ENCODE measurements at regions not wholly inside any gene's neighbourhood (a gene's known extent, or its start where the extent isn't known, plus 50 kb on each side); places are given as distances from the start of the nearest gene placed in this dataset.

DNA sequence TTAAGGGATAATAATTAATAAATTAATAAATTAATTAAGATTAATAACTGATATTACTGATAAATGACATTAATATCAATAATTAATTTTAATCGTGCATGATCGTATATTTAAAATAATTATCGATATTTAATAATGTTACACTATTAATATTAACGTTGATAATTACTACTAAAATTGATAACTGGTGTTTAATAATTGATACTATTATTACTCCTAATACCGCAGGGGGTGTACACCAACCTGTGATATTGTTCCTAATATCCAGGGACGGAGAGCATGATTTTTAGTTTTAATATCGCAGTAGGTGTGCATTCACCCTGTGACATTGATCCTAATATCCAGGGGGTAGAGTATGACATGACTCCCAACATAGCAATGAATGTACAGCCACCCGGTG is 1930.8 kb downstream of the SUCLG1 start:
- Histone ChIP-seq H3K9ac (ENCODE audit: low read depth, low read length) (no peak overlapping the region), H3K36me3 (ENCODE audit: control insufficient read depth, insufficient read depth, low read length) (no peaks in the 10 kb centered on the region), H3K4me1 (ENCODE audit: control insufficient read depth, insufficient read depth, low read length) (no peaks in the 10 kb centered on the region), H3K27me3 (ENCODE audit: control insufficient read depth, insufficient read depth, low read length) (no peaks in the 10 kb centered on the region), H3K9me3 (ENCODE audit: control insufficient read depth, insufficient read depth, low read length) (no peaks in the 10 kb centered on the region), H3K4me3 (ENCODE audit: low read depth, low read length) (no peak overlapping the region)

DNA sequence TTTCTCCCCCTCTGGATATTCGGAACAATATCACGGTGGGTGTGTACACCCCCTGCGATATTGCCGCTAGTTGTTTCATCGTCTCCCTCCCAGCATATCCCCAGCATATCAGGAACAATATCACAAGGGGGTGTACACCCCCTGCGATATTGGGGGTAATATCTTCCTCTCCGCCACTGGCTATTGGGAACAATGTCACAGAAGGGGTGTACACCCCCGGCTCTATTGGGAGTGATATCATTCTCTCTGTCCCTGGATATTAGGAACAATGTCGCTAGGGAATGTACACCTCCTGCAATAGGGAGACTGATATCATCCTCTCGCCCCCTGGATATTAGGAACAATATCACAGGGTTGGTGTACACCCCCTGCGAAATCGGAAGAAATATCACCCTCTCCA is 1932.0 kb downstream of the SUCLG1 start:
- Histone ChIP-seq H3K27me3 (ENCODE audit: control insufficient read depth, insufficient read depth, low read length) (no peaks in the 10 kb centered on the region), H3K36me3 (ENCODE audit: control insufficient read depth, insufficient read depth, low read length) (no peaks in the 10 kb centered on the region), H3K9me3 (ENCODE audit: control insufficient read depth, insufficient read depth, low read length) (no peaks in the 10 kb centered on the region), H3K9ac (ENCODE audit: low read depth, low read length) (no peak overlapping the region), H3K4me3 (ENCODE audit: low read depth, low read length) (no peak overlapping the region), H3K4me1 (ENCODE audit: control insufficient read depth, insufficient read depth, low read length) (no peaks in the 10 kb centered on the region)

GRCh38 chr2:82526277-82526676 is 1932.8 kb downstream of the SUCLG1 start:
- Histone ChIP-seq H3K4me1 (ENCODE audit: control insufficient read depth, insufficient read depth, low read length) (no peaks in the 10 kb centered on the region), H3K9ac (ENCODE audit: low read depth, low read length) (no peak overlapping the region), H3K4me3 (ENCODE audit: low read depth, low read length) (no peak overlapping the region), H3K27me3 (ENCODE audit: control insufficient read depth, insufficient read depth, low read length) (no peaks in the 10 kb centered on the region), H3K9me3 (ENCODE audit: control insufficient read depth, insufficient read depth, low read length) (no peaks in the 10 kb centered on the region), H3K36me3 (ENCODE audit: control insufficient read depth, insufficient read depth, low read length) (no peaks in the 10 kb centered on the region)

- Histone ChIP-seq H3K9me3 (ENCODE audit: control insufficient read depth, insufficient read depth, low read length) (no peaks in the 10 kb centered on the region), H3K27me3 (ENCODE audit: control insufficient read depth, insufficient read depth, low read length) (no peaks in the 10 kb centered on the region), H3K36me3 (ENCODE audit: control insufficient read depth, insufficient read depth, low read length) (no peaks in the 10 kb centered on the region), H3K9ac (ENCODE audit: low read depth, low read length) (no peak overlapping the region), H3K4me1 (ENCODE audit: control insufficient read depth, insufficient read depth, low read length) (no peaks in the 10 kb centered on the region), H3K4me3 (ENCODE audit: low read depth, low read length) (no peak overlapping the region)
These were observed 1933.3 kb downstream of the SUCLG1 start for GRCh38 chr2:82525744-82526143.

DNA sequence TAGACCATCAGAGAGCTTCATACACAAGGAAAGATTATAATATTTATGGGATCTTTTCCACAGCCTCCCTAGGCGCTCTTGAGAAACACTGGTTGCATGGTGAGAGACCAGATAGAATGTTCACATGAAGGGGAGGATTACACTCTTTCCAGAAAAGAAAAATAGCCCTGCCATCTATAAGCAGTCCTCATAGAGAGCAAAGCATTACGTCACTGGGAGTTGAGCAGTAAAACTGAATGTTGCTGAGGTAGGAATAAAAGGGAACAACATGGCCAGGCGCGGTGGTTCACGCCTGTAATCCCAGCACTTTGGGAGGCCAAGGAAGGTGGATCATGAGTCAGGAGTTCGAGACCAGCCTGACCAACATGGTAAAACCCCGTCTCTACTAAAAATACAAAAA is 1934.3 kb downstream of the SUCLG1 start:
- Histone ChIP-seq H3K36me3 (ENCODE audit: control insufficient read depth, insufficient read depth, low read length) (no peaks in the 10 kb centered on the region), H3K9ac (ENCODE audit: low read depth, low read length) (no peak overlapping the region), H3K4me3 (ENCODE audit: low read depth, low read length) (no peak overlapping the region), H3K27me3 (ENCODE audit: control insufficient read depth, insufficient read depth, low read length) (no peaks in the 10 kb centered on the region), H3K4me1 (ENCODE audit: control insufficient read depth, insufficient read depth, low read length) (no peaks in the 10 kb centered on the region), H3K9me3 (ENCODE audit: control insufficient read depth, insufficient read depth, low read length) (no peaks in the 10 kb centered on the region)

GRCh38 chr2:82511894-82512293 is 1947.2 kb downstream of the SUCLG1 start:
- Histone ChIP-seq H3K9me3 (ENCODE audit: control insufficient read depth, insufficient read depth, low read length) (no peaks in the 10 kb centered on the region), H3K27me3 (ENCODE audit: control insufficient read depth, insufficient read depth, low read length) (no peaks in the 10 kb centered on the region), H3K4me3 (ENCODE audit: low read depth, low read length) (no peak overlapping the region)

DNA sequence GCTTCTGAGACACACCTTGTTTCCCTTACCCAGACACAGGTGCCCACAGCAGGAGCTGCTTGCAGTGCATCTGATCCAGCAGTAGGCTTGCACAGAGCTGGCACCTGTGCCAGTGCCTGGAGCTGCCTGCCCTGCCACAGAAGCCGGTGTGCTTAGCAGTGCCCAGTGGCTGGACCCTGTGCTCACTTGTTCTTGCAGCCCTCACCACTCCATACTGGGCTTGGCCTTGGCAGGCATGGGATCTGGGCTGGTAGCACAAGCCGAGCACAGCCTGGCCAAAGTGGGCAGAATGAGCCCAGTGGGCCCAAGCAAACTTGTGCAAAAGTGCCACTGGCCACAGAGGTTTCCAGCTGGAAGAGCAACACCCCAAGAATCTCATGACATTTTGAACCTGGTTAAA is 1950.4 kb downstream of the SUCLG1 start:
- no peaks in the 10 kb centered on the region for H3K36me3 ChIP-seq (ENCODE audit: control insufficient read depth, insufficient read depth, low read length)
- no peak overlapping the region for H3K4me3 ChIP-seq (ENCODE audit: low read depth, low read length)
- H3K9me3 ChIP-seq (ENCODE audit: control insufficient read depth, insufficient read depth, low read length): no peaks in the 10 kb centered on the region
- H3K9ac ChIP-seq (ENCODE audit: low read depth, low read length): no peak overlapping the region
- H3K4me1 ChIP-seq (ENCODE audit: control insufficient read depth, insufficient read depth, low read length): no peaks in the 10 kb centered on the region
- no peaks in the 10 kb centered on the region for H3K27me3 ChIP-seq (ENCODE audit: control insufficient read depth, insufficient read depth, low read length)

More at GRCh38 chr2:82511894-82512293, 1947.2 kb downstream of the SUCLG1 start:
- Histone ChIP-seq H3K4me1 (ENCODE audit: control insufficient read depth, insufficient read depth, low read length) (no peaks in the 10 kb centered on the region), H3K36me3 (ENCODE audit: control insufficient read depth, insufficient read depth, low read length) (no peaks in the 10 kb centered on the region), H3K9ac (ENCODE audit: low read depth, low read length) (no peak overlapping the region)

GRCh38 chr2:82507657-82508056 is 1951.4 kb downstream of the SUCLG1 start:
- Histone ChIP-seq H3K9me3 (ENCODE audit: control insufficient read depth, insufficient read depth, low read length) (no peaks in the 10 kb centered on the region), H3K4me3 (ENCODE audit: low read depth, low read length) (no peak overlapping the region), H3K9ac (ENCODE audit: low read depth, low read length) (no peak overlapping the region), H3K4me1 (ENCODE audit: control insufficient read depth, insufficient read depth, low read length) (no peaks in the 10 kb centered on the region), H3K27me3 (ENCODE audit: control insufficient read depth, insufficient read depth, low read length) (no peaks in the 10 kb centered on the region), H3K36me3 (ENCODE audit: control insufficient read depth, insufficient read depth, low read length) (no peaks in the 10 kb centered on the region)

DNA sequence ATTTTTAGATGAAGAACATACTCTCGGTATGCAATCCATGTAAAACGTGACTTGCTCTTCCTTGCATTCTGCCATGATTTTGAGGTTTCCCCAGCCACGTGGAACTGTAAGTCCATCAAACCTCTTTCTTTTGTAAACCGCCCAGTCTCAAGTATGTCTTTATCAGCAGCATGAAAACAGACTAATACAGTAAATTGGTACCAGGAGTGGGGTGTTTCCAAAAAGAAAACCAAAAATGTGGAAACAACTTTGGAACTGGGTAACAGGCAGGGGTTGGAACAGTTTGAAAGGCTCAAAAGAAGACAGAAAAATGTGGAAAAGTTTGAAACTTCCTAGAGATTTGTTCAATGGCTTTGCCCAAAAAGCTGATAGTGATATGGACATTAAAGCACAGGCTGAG is 1957.9 kb downstream of the SUCLG1 start:
- Histone ChIP-seq H3K4me3 (ENCODE audit: low read depth, low read length) (no peak overlapping the region), H3K36me3 (ENCODE audit: control insufficient read depth, insufficient read depth, low read length) (no peaks in the 10 kb centered on the region), H3K9ac (ENCODE audit: low read depth, low read length) (no peak overlapping the region), H3K27me3 (ENCODE audit: control insufficient read depth, insufficient read depth, low read length) (no peaks in the 10 kb centered on the region), H3K9me3 (ENCODE audit: control insufficient read depth, insufficient read depth, low read length) (peaks cover 9% of the 10 kb centered on the region), H3K4me1 (ENCODE audit: control insufficient read depth, insufficient read depth, low read length) (no peaks in the 10 kb centered on the region)

DNA sequence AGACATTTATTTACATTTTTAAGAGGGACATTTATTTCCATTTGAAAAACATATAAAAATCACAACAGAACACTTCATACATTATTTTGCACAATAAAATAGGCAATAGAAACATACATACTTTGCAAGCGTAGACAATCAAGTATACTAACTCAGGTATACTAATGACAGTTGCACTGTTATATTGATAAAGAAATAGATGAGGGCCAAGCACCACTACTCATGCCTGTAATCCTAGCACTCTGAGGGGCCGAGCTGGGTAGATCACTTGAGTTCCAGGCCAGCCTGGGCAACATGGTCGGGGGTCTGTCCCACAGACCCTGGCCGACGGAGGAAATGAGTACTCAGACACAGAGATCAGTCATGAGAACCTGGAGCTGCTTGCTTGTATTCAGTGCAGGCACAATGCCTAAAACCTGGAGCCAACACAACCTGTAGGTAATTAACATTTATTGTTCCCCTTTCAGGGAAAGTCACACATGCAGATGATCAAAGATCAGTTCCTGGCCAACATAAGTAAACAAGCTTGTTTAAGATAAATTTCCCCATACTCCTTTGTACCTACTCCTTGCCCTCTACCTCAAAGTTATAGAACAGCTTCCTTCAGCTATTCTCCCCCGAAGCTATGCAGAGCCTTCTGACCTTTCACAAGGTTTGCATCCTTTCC is 1960.2 kb downstream of the SUCLG1 start:
- no peak overlapping the region for H3K4me3 ChIP-seq (ENCODE audit: low read depth, low read length)
- no peaks in the 10 kb centered on the region for H3K27me3 ChIP-seq (ENCODE audit: control insufficient read depth, insufficient read depth, low read length)
- no peaks in the 10 kb centered on the region for H3K4me1 ChIP-seq (ENCODE audit: control insufficient read depth, insufficient read depth, low read length)
- H3K9me3 ChIP-seq (ENCODE audit: control insufficient read depth, insufficient read depth, low read length): peaks cover 9% of the 10 kb centered on the region
- no peak overlapping the region for H3K9ac ChIP-seq (ENCODE audit: low read depth, low read length)
- no peaks in the 10 kb centered on the region for H3K36me3 ChIP-seq (ENCODE audit: control insufficient read depth, insufficient read depth, low read length)

DNA sequence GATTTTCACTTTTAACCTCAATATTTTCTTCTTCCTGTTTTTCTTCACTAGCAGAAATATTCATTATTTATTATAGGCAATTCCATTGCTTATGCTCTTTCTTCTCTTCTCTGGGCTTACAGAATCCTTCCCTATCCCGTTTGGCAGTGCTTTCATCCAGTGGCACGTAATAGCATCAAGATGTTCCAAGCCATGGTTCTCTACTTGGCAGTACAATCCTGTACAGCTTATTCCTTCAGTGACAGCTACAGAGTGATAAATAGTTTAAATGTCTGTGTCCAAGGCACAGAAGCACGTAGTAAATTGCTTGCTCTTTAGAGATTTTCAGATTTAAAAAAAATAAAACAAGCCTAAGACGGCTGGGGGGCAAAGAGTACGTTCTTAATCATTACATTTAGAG is 1964.3 kb downstream of the SUCLG1 start:
- Histone ChIP-seq H3K27me3 (ENCODE audit: control insufficient read depth, insufficient read depth, low read length) (no peaks in the 10 kb centered on the region), H3K9ac (ENCODE audit: low read depth, low read length) (no peak overlapping the region), H3K9me3 (ENCODE audit: control insufficient read depth, insufficient read depth, low read length) (no peaks in the 10 kb centered on the region), H3K4me1 (ENCODE audit: control insufficient read depth, insufficient read depth, low read length) (no peaks in the 10 kb centered on the region), H3K4me3 (ENCODE audit: low read depth, low read length) (no peak overlapping the region), H3K36me3 (ENCODE audit: control insufficient read depth, insufficient read depth, low read length) (no peaks in the 10 kb centered on the region)

GRCh38 chr2:82491591-82491990 is 1967.5 kb downstream of the SUCLG1 start:
- H3K9me3 ChIP-seq (ENCODE audit: control insufficient read depth, insufficient read depth, low read length): no peaks in the 10 kb centered on the region

More at GRCh38 chr2:82491591-82491990, 1967.5 kb downstream of the SUCLG1 start:
- Histone ChIP-seq H3K4me1 (ENCODE audit: control insufficient read depth, insufficient read depth, low read length) (no peaks in the 10 kb centered on the region), H3K4me3 (ENCODE audit: low read depth, low read length) (no peak overlapping the region), H3K36me3 (ENCODE audit: control insufficient read depth, insufficient read depth, low read length) (no peaks in the 10 kb centered on the region), H3K27me3 (ENCODE audit: control insufficient read depth, insufficient read depth, low read length) (no peaks in the 10 kb centered on the region), H3K9ac (ENCODE audit: low read depth, low read length) (no peak overlapping the region)
